ENCODE measurements at regions not wholly inside any gene's neighbourhood (a gene's known extent, or its start where the extent isn't known, plus 50 kb on each side); places are given as distances from the start of the nearest gene placed in this dataset.

DNA sequence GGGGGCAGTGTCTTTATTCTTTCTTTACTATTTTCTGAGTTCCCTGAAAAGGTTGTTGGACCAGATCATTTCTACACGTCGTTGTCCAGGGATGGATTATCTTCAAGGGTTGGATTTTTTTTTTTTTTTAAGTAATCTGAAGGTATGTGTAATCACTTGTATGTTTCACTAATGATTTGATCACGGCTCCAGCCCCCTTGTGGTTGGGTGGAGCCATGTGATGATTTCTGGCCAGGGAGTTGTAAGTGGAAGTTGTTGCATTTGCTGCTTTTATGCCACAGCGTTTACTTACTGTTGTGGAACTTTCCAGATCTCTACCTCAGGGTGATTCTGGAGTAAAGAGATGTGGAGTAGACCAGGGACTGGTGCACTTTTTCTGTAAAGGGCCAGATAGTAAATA is 390.3 kb downstream of the AACS start:
- TF ChIP-seq JUN (CRISPR knock-in tag; IDR thresholded peaks at IDR 0.05): no peak
- TF ChIP-seq FOXK1 (CRISPR knock-in tag; IDR thresholded peaks at IDR 0.05): no peak
- TF ChIP-seq, protein P1, sequence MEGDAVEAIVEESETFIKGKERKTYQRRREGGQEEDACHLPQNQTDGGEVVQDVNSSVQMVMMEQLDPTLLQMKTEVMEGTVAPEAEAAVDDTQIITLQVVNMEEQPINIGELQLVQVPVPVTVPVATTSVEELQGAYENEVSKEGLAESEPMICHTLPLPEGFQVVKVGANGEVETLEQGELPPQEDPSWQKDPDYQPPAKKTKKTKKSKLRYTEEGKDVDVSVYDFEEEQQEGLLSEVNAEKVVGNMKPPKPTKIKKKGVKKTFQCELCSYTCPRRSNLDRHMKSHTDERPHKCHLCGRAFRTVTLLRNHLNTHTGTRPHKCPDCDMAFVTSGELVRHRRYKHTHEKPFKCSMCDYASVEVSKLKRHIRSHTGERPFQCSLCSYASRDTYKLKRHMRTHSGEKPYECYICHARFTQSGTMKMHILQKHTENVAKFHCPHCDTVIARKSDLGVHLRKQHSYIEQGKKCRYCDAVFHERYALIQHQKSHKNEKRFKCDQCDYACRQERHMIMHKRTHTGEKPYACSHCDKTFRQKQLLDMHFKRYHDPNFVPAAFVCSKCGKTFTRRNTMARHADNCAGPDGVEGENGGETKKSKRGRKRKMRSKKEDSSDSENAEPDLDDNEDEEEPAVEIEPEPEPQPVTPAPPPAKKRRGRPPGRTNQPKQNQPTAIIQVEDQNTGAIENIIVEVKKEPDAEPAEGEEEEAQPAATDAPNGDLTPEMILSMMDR (IDR thresholded peaks at IDR 0.05): 0 out of 2 replicates have a peak, but pooled peaks have one; percentile 27
- TF ChIP-seq, protein P2, sequence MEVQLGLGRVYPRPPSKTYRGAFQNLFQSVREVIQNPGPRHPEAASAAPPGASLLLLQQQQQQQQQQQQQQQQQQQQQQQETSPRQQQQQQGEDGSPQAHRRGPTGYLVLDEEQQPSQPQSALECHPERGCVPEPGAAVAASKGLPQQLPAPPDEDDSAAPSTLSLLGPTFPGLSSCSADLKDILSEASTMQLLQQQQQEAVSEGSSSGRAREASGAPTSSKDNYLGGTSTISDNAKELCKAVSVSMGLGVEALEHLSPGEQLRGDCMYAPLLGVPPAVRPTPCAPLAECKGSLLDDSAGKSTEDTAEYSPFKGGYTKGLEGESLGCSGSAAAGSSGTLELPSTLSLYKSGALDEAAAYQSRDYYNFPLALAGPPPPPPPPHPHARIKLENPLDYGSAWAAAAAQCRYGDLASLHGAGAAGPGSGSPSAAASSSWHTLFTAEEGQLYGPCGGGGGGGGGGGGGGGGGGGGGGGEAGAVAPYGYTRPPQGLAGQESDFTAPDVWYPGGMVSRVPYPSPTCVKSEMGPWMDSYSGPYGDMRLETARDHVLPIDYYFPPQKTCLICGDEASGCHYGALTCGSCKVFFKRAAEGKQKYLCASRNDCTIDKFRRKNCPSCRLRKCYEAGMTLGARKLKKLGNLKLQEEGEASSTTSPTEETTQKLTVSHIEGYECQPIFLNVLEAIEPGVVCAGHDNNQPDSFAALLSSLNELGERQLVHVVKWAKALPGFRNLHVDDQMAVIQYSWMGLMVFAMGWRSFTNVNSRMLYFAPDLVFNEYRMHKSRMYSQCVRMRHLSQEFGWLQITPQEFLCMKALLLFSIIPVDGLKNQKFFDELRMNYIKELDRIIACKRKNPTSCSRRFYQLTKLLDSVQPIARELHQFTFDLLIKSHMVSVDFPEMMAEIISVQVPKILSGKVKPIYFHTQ (CRISPR knock-in tag; IDR thresholded peaks at IDR 0.05): no peak
- no peak for TF ChIP-seq NFE2L1 (CRISPR knock-in tag; IDR thresholded peaks at IDR 0.05)
- TF ChIP-seq IRF2 (CRISPR knock-in tag; IDR thresholded peaks at IDR 0.05; ENCODE audit: borderline replicate concordance, low read depth): no peak
- TF ChIP-seq, protein P3, sequence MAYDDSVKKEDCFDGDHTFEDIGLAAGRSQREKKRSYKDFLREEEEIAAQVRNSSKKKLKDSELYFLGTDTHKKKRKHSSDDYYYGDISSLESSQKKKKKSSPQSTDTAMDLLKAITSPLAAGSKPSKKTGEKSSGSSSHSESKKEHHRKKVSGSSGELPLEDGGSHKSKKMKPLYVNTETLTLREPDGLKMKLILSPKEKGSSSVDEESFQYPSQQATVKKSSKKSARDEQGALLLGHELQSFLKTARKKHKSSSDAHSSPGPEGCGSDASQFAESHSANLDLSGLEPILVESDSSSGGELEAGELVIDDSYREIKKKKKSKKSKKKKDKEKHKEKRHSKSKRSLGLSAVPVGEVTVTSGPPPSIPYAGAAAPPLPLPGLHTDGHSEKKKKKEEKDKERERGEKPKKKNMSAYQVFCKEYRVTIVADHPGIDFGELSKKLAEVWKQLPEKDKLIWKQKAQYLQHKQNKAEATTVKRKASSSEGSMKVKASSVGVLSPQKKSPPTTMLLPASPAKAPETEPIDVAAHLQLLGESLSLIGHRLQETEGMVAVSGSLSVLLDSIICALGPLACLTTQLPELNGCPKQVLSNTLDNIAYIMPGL (CRISPR knock-in tag; IDR thresholded peaks at IDR 0.05): no peak
- TF ChIP-seq, protein P4, sequence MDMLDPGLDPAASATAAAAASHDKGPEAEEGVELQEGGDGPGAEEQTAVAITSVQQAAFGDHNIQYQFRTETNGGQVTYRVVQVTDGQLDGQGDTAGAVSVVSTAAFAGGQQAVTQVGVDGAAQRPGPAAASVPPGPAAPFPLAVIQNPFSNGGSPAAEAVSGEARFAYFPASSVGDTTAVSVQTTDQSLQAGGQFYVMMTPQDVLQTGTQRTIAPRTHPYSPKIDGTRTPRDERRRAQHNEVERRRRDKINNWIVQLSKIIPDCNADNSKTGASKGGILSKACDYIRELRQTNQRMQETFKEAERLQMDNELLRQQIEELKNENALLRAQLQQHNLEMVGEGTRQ (CRISPR knock-in tag; IDR thresholded peaks at IDR 0.05): no peak
- TF ChIP-seq, protein P5, sequence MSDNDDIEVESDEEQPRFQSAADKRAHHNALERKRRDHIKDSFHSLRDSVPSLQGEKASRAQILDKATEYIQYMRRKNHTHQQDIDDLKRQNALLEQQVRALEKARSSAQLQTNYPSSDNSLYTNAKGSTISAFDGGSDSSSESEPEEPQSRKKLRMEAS (CRISPR knock-in tag; IDR thresholded peaks at IDR 0.05): no peak
- no peak for TF ChIP-seq TP53 (CRISPR knock-in tag; IDR thresholded peaks at IDR 0.05)
- TF ChIP-seq TCF7 (CRISPR knock-in tag; IDR thresholded peaks at IDR 0.05; ENCODE audit: low read depth): no peak
- TF ChIP-seq SP1 (CRISPR knock-in tag; conservative IDR thresholded peaks at IDR 0.05): no peak
- TF ChIP-seq, protein P6, sequence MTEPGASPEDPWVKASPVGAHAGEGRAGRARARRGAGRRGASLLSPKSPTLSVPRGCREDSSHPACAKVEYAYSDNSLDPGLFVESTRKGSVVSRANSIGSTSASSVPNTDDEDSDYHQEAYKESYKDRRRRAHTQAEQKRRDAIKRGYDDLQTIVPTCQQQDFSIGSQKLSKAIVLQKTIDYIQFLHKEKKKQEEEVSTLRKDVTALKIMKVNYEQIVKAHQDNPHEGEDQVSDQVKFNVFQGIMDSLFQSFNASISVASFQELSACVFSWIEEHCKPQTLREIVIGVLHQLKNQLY (CRISPR knock-in tag; IDR thresholded peaks at IDR 0.05): no peak
